CD4-positive, alpha-beta T cell (primary cell): ENCODE measurements at regions not wholly inside any gene's neighbourhood (a gene's known extent, or its start where the extent isn't known, plus 50 kb on each side); places are given as distances from the start of the nearest gene placed in this dataset.

Source experiments
- ATAC-seq: fragments of 200-7000 bp; cut with Tn5 transposase; one replicate; pipeline ENCODE4 v1.10.0; 2022; ENCODE audit warnings: mild to moderate bottlenecking; ENCODE audit not compliant: poor library complexity
- CTCF ChIA-PET: fragments of 350-600 bp; sonication (Branson Sonifier 250); formaldehyde crosslinking; loops from one replicate; lab custom pipeline; 2021; ENCODE audit warnings: antibody characterized with exemption, inconsistent platforms; lab: Charles Lee
- POLR2A ChIA-PET: fragments of 350-600 bp; sonication (Branson Sonifier 250); formaldehyde crosslinking; loops from one replicate; lab custom pipeline; 2021; ENCODE audit warnings: antibody characterized with exemption, inconsistent platforms; lab: Charles Lee
- DNase-seq, 14 experiments: peaks; one replicate each; pipeline ENCODE4 v3.0.0-alpha.2; 2013 to 2020; ENCODE audit warnings: mixed read lengths in 2 of 14
- H3K27ac ChIP-seq, 2 donors: one replicate each; pipeline versions ENCODE4 v1.5.1 to v1.7.0; 2013; ENCODE audit warnings: low read length in 2 of 2, low read depth in 1 of 2, mild to moderate bottlenecking in 1 of 2
- H3K27me3 ChIP-seq, 2 experiments: 1 replicate in 1 of 2; 2 replicates in 1 of 2; pipeline versions ENCODE4 v1.6.1 to v1.7.0; 2013; ENCODE audit warnings: low read length in 2 of 2, control low read depth in 1 of 2, mild to moderate bottlenecking in 1 of 2, moderate library complexity in 1 of 2; ENCODE audit not compliant: insufficient read depth in 2 of 2, control insufficient read depth in 1 of 2
- H3K36me3 ChIP-seq: one replicate; pipeline ENCODE4 v1.6.1; 2013; ENCODE audit warnings: low read length, control low read depth; ENCODE audit not compliant: insufficient read depth
- H3K4me1 ChIP-seq: one replicate; pipeline ENCODE4 v1.6.1; 2013; ENCODE audit warnings: low read length, control low read depth; ENCODE audit not compliant: insufficient read depth
- H3K4me3 ChIP-seq: one replicate; pipeline ENCODE4 v1.5.1; 2013; ENCODE audit warnings: mild to moderate bottlenecking, low read length, moderate library complexity
- H3K9me3 ChIP-seq, 2 experiments: 1 replicate in 1 of 2; 2 replicates in 1 of 2; pipeline versions ENCODE4 v1.6.1 to v1.7.0; 2013; ENCODE audit warnings: low read length in 2 of 2, mild to moderate bottlenecking in 2 of 2, control low read depth in 1 of 2, moderate library complexity in 1 of 2; ENCODE audit not compliant: control insufficient read depth in 1 of 2, insufficient read depth in 1 of 2
- H3K27ac Mint-ChIP-seq: one replicate; pipeline ENCODE4 v1.8.0; 2020; ENCODE audit warnings: mixed read lengths
- H3K27me3 Mint-ChIP-seq: one replicate; pipeline ENCODE4 v1.8.0; 2021; ENCODE audit warnings: mixed read lengths
- H3K36me3 Mint-ChIP-seq: one replicate; pipeline ENCODE4 v1.8.0; 2021; ENCODE audit warnings: low read depth, mixed read lengths
- H3K4me1 Mint-ChIP-seq: one replicate; pipeline ENCODE4 v1.8.0; 2021; ENCODE audit warnings: low read depth, mixed read lengths
- H3K4me3 Mint-ChIP-seq: one replicate; pipeline ENCODE4 v1.8.0; 2020; ENCODE audit warnings: mild to moderate bottlenecking, mixed read lengths
- H3K9me3 Mint-ChIP-seq: one replicate; pipeline ENCODE4 v1.8.0; 2020; ENCODE audit warnings: mixed read lengths
- CTCF ChIP-seq: fragments of 200-600 bp; IDR thresholded peaks from one replicate; pipeline ENCODE4 v1.8.0; 2022; ENCODE audit warnings: antibody characterized with exemption, mild to moderate bottlenecking
- intact Hi-C, 2 experiments: fragments of 100-400 bp; cut with DNase I in 1 of 2; cut with micrococcal nuclease in 1 of 2; formaldehyde crosslinking; loops; one replicate each; pipeline versions ENCODE4 v1.15.1 to v1.9.0; 2023 to 2025; cut with DNase I, micrococcal nuclease

DNA sequence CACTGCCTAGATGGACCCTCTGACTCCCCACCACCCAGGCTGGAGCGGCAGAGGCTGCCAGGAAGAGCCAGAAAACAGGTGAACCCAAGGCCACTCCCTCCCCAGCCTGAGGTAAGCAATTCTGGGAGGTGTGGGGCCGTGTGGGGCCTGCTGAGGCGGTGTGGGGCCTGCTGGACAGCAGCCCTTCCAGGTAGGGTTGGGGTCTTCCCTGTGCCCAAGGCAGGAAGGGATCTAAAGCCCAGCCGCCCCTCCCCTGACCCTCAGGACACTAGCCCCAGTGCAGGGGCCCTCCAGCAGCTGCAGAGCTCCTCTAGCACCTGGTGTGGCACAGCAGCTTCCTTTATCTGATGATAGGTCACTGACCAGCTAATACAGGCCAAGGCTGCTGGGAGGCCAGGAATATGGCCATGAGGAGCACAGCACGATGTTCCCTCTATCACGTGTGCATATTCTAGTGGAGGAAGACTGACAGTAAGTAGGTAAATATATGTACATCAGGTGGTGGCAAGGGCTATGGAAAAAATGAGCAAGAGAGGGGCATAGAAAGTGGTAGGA, 86.9 kb downstream of the IER5 start:
- Mint-ChIP-seq H3K9me3 (no peaks in the 10 kb centered on the region), H3K36me3 (no peaks in the 10 kb centered on the region), H3K27me3 (no peaks in the 10 kb centered on the region), H3K4me3 (no peak overlapping the region), H3K4me1 (peaks cover 18% of the 10 kb centered on the region), H3K27ac (no peak overlapping the region)
- CTCF ChIA-PET, result no interaction called here
- POLR2A ChIA-PET, result no interaction called here
- Histone ChIP-seq H3K4me3 (no peak overlapping the region), H3K36me3 (no peaks in the 10 kb centered on the region), H3K27me3 (peaks cover 0 to 7% of the 10 kb centered on the region in 2 experiments), H3K9me3 (peaks cover 5 to 15% of the 10 kb centered on the region in 2 experiments), H3K27ac (no peak overlapping the region), H3K4me1 (peaks cover 14% of the 10 kb centered on the region)
- intact Hi-C loops, result no loop called here
- no peak for DNase-seq
- ATAC-seq, result no peak
- TF ChIP-seq CTCF, result no peak

GRCh38 chr1:181175955-181176354, 87.5 kb downstream of the IER5 start:
- Histone ChIP-seq H3K4me1 (peaks cover 19% of the 10 kb centered on the region), H3K27me3 (peaks cover 0 to 7% of the 10 kb centered on the region in 2 experiments), H3K4me3 (no peak overlapping the region), H3K9me3 (peaks cover 5 to 15% of the 10 kb centered on the region in 2 experiments), H3K27ac (no peak overlapping the region), H3K36me3 (no peaks in the 10 kb centered on the region)
- H3K27me3 Mint-ChIP-seq, result no peaks in the 10 kb centered on the region
- no peak for TF ChIP-seq CTCF
- POLR2A ChIA-PET, result no interaction called here
- H3K4me1 Mint-ChIP-seq, result peaks cover 21% of the 10 kb centered on the region
- H3K27ac Mint-ChIP-seq, result no peak overlapping the region
- DNase-seq (no peak), ATAC-seq (no peak)
- intact Hi-C loops, result no loop called here
- CTCF ChIA-PET, result no interaction called here
- H3K9me3 Mint-ChIP-seq, result no peaks in the 10 kb centered on the region
- no peak overlapping the region for H3K4me3 Mint-ChIP-seq
- H3K36me3 Mint-ChIP-seq, result no peaks in the 10 kb centered on the region

DNA sequence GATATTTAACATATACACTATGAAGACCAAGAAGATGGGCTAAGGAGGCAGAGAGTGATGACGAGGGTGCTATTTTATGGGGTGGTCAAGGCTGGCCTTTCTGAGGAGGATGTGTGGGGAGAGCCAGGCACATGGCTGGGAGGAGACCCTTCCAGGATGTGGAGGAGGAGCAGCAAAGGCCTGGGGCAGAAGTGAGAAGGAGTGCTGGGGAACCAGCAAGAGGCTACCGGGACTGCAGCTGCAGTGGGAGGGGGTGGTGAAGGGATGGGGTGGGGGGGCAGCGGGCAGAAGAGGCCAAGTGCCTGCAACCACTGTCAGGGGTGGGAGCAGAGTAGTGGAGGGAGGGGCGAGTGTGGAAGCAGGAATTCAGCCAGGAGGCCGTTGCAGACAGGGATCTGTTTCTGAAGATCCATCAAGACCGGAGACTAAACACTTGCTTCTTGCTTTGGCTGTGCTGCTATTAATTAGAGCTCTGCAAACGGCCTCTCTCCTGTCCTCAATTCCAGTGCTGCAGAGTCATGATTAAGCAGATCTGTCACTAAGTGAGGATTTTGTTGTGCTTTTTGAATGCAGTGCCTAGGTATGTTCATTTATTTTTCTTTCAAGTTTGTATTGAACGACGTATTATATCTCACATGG, 89.9 kb downstream of the IER5 start:
- Histone ChIP-seq H3K27ac (no peak overlapping the region), H3K4me1 (peaks cover 19% of the 10 kb centered on the region), H3K36me3 (no peaks in the 10 kb centered on the region), H3K27me3 (peaks cover 0 to 5% of the 10 kb centered on the region in 2 experiments), H3K9me3 (peaks cover under 1 to 5% of the 10 kb centered on the region in 2 experiments), H3K4me3 (no peak overlapping the region)
- no peak for TF ChIP-seq CTCF
- intact Hi-C loops, result no loop called here
- Mint-ChIP-seq H3K4me3 (no peak overlapping the region), H3K9me3 (no peaks in the 10 kb centered on the region), H3K27me3 (no peaks in the 10 kb centered on the region), H3K4me1 (peaks cover 21% of the 10 kb centered on the region), H3K27ac (no peak overlapping the region), H3K36me3 (no peaks in the 10 kb centered on the region)
- DNase-seq (no peak), ATAC-seq (no peak)
- CTCF ChIA-PET, result no interaction called here
- POLR2A ChIA-PET, result no interaction called here
